ENCODE measurements at regions not wholly inside any gene's neighbourhood (a gene's known extent, or its start where the extent isn't known, plus 50 kb on each side); places are given as distances from the start of the nearest gene placed in this dataset.
A peak's percentile ranks its signal among the peaks of the same experiment; 100 is the strongest.

- no peak for DNase-seq
Observed at GRCh38 chr9:80259079-80259478, 687.3 kb downstream of the TLE4 start.

DNA sequence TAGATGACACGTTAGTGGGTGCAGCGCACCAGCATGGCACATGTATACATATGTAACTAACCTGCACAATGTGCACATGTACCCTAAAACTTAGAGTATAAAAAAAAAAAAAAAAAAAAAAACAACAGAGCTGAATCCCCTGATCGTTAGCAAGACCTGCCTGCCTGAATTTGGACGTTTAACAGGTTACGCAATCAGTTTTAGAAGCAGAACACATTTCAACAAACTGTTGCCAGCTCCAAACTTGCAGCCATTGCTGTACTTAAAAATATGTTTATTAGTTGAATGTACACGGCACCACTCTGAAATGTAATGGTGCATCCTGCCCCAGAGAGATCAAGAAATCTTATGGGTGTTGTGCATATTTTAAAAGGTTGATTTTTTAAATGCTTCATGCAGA is 680.0 kb downstream of the TLE4 start:
- DNase-seq, result no peak

DNA sequence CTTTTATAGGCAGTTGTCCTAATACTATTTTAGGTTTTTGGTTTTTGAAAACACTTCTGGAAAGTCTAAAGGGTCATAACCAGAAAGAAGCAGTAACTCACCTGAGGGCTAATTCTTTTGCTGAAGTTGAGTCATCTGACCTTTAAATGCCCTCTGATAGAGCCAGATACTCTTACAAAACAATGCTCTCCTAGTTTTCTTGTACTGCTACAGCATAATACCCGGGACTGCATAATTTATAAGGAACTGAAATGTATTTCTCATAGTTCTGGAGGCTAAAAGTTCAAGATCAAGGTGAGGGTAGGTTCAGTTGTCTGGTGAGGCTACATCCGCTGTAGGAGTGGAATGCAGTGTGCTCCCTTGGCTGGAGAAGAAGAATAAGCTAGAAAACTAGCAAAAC is 670.3 kb downstream of the TLE4 start:
- DNase-seq, result no peak

- DNase-seq, result no peak
Observed at GRCh38 chr9:80235752-80236151, 664.0 kb downstream of the TLE4 start.

GRCh38 chr9:80233906-80234305 is 662.1 kb downstream of the TLE4 start:
- no peak for DNase-seq

DNA sequence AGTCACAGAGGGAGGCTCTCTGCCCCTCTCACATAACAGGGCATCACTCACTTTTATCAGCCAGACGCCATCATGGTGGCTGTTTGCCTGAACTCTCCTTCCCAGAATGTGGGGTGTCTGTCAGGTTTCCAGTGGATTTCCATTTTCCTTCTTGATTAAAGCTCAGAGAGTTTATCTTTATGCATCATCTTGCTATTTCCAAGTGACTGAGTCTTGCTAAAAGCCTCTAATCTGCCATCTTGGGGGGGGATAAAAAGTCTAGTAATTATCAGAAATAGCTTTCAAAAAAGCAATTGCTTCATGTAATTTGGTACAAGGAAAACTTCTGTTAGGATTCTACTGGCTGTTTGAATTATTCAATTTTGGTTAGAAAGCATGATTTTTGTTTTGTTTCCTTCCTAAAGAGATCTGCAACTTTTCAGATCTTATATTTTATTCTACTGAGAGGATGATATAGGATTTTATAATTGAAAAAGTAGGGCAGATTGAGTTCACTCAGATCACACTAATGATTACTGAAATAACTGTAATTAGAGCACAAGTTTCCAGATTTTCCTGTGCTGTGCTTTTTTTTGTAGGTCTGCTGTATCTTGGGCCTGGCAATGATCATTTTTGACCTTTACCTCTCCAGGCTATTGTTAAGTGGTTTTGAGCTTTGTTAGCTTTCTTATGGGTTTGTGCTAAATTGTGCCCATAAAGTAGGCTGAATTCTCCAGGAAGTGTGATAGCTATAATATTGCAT is 661.5 kb downstream of the TLE4 start:
- no peak for DNase-seq

- DNase-seq, result no peak
Observed at GRCh38 chr9:80231318-80232236, 659.8 kb downstream of the TLE4 start.

- no peak for DNase-seq
Observed at GRCh38 chr9:80223897-80224296, 652.1 kb downstream of the TLE4 start.

DNA sequence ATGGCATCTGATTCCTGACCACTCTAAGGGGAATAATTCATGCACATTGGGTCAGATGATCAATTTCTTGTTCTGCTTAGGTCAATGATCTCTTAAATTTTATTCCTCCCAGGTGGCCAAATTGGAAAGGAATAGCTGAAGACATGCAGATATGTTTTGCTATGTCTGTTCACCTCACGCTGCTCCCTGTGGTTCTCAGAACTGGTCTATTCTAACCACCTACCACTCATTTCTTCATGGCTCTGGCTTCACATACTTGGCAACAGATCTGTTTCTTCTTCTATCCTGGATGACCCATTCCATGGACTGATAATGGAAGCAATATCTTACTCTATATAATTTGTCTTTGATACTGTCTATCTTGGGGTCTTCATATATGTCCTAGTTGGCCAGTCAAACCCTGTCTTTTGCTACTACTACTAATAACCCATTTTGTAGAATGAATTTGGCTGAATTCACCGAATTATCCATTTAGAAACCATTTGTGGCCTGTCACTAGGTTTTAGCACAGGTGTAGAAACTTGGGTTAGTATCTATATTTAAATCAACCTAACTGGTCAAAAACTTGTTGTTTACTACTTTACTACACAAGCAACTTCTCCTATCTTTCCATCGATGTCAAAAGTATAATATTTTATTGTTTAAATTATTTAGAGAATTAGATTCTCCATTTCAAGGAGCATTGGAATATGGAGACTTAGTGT is 650.9 kb downstream of the TLE4 start:
- DNase-seq, result no peak

DNA sequence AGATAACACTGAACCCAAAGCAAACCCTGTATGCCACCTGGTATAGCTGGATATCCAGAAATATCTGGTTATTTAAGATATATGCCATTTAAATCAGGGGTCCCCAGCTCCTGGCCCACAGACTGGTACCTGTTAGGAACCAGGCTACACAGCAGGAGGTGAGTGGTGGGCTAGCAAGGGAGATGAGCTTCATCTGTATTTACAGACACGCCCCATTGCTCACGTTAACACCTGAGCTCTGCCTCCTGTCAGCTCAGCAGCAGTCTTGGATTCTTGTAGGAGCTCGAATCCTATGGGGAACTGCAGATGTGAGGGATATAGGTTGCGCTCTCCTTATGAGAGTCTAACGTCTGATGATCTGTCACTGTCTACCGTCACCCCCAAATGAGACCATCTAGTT is 646.6 kb downstream of the TLE4 start:
- DNase-seq, result no peak

DNA sequence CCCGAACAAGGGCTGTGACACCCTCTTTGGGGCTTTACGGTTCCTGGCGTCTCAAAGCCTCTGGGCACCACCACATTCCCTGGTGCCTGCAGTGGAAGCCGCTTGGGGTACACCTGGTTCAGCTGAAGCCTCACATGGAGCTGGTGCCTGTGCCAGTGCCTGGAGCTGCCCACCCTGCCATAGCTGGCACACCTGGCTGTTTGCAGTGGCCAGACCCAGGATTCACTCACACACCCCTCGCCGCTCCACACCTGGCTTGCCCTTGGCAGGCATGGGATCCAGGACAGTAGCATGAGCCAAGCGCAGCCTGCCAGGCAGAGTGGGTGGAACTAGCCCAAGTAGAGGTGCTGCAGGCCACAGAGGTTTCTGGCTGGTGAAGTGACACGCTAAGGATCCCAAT is 641.8 kb downstream of the TLE4 start:
- DNase-seq, result no peak

- no peak for DNase-seq
Observed at GRCh38 chr9:80208696-80209095, 636.9 kb downstream of the TLE4 start.

DNA sequence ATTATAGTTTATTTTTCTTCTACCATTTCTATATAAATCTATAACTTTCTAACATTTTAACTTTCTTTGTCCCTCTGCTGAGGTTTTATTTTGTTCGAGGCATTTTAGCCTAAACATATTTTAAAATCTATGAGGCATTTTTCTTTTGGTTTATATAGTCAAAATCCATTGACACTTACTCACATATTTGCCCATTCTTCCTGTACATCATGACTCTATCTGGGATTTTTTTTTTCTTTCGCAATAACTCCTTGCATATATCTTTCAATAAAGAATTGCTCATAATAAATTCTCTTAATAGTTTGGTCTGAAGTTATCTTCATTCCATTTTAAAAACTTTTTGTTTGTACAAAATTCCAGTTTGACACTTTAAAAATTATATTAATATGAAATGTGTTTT is 632.3 kb downstream of the TLE4 start:
- no peak for DNase-seq

- DNase-seq, result no peak
Observed at GRCh38 chr9:80197661-80198060, 625.9 kb downstream of the TLE4 start.

GRCh38 chr9:80191108-80191507 is 619.3 kb downstream of the TLE4 start:
- no peak for DNase-seq

- DNase-seq, result no peak
Observed at GRCh38 chr9:80188579-80188978, 616.8 kb downstream of the TLE4 start.

DNA sequence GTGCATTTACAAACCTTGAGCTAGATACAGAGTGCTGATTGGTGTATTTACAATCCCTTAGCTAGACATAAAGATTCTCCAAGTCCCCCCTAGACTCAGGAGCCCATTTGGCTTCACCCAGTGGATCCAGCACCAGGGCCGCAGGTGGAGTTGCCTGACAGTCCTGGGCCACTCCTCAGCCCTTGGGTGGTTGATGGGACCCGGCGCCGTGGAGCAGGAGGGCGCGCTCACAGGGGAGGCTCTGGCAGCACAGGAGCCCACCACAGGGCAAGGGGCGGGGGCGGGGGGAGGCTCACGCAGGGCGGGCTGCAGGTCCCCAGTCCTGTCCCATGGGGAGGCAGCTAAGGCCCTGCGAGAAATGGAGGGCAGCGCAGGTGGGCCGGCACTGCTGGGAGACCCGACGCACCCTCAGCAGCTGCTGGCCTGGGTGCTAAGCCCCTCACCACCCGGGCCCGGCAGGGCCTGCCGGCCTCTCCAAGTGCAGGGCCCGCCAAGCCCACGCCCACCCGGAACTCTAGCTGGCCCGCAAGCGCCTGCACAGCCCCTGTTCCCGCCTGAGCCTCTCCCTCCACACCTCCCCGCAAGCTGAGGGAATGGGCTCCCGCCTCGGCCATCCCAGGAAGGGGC is 613.5 kb downstream of the TLE4 start:
- DNase-seq, result no peak

GRCh38 chr9:80177949-80178480 is 606.2 kb downstream of the TLE4 start:
- no peak for DNase-seq

DNA sequence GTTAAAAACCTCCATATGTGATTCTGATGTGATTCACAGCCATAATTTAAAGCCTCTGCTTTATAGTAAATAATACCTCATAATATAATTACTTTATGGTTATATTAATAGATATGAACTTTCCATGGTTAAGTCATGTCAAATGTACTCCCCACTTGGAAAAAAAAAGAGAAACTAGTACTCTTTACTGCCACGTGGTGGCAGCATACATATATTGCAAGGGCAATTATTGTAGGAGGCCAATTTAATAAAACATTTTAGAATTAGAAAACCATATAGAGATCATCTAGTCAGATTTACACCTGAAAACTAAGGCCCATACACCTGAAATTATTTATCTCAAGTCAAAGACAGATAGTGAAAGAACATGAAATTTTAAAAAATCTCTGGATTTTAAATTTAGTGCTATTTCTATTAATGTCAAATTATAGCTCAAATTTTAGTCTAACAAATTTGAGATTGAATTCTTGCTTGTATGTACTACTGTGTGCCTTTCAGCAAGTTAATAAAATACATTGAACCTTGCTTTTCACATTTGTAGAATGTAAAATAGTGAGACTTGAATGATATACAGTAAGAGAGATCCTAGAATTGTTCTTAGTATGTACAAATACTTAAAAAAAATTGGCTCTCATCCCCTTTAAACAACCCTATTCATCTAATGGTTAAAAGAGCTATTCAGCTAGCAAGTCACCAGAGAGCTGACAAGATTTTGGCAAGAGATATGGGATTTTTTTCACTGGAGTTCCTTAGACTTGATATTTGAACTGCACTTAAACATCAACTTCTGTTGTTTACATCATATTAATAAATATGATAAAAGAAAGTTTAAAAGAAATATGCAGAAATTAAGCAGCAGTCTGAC is 603.8 kb downstream of the TLE4 start:
- peak; percentile 7 for DNase-seq

DNA sequence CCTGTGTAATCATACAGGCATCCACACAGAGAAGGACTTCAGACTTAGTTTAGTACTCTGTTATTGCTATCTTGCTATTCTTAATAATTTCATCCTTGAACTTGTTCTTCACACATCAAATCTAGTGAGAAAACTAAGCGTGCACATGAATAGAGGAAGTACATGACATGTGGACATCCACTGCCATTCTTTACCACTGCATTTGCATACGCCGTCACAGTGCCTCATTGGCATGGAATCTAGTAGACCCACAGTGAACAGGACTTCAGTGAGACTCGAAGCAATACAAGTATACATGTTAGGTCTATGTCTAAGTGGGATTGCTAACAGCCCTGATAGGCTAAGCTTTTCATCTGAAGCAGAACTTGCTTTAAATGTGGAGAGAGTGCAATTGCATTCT is 592.1 kb downstream of the TLE4 start:
- DNase-seq, result no peak

DNA sequence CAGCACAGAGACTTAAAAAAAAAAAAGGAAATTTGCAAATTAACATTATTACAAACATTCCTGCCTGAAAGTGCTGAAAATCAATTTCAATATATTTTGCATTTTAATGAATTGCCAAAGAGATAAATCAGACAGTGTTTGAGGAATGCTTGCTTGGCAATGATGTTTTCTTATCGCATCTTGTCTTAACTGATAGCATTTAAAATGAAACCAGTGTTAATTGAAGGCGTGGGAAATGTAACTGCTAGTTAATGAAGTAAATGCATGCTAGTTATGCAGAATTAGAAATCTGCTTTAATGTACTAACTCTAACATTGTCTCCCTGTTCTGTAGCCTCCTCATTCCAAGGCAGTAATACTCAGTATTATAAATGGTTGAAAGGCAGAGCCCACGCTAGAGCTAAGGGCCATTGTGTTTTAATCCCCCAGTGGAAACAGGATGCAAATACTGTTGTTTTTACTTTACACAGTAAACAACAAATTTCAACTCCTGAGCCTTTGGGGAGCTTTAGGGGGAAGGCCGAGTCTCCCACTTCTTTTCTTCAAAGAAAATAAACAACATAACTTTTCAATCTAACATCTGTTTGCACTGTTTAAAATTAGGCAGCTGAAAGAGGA is 586.9 kb downstream of the TLE4 start:
- no peak for DNase-seq
